HL-60 (cell line): ENCODE measurements at regions not wholly inside any gene's neighbourhood (a gene's known extent, or its start where the extent isn't known, plus 50 kb on each side); places are given as distances from the start of the nearest gene placed in this dataset.

Experiments used
- DNase-seq, 2 experiments: peaks; one replicate each; pipeline ENCODE4 v3.0.0-alpha.2; 2010 to 2020; ENCODE audit warnings: low read depth in 1 of 2, low spot score in 1 of 2
- H3K27ac ChIP-seq: fragments of 250-450 bp; sonication (Bioruptor Pico); replicated peaks from 2 replicates; pipeline ENCODE4 v1.5.1; 2020; ENCODE audit warnings: mild to moderate bottlenecking, moderate library complexity
- H3K27me3 ChIP-seq: fragments of 250-450 bp; sonication (Bioruptor Pico); 2 replicates; pipeline ENCODE4 v1.5.1; 2021; ENCODE audit warnings: mild to moderate bottlenecking, moderate library complexity; ENCODE audit not compliant: insufficient read depth, poor library complexity, severe bottlenecking
- H3K4me3 ChIP-seq: replicated peaks from 2 replicates; pipeline ENCODE4 v1.5.1; 2011; ENCODE audit warnings: mild to moderate bottlenecking, control low read depth, low read length; ENCODE audit not compliant: insufficient read depth
- CTCF ChIP-seq: IDR thresholded peaks from one replicate; pipeline ENCODE4 v1.5.1; 2011; ENCODE audit warnings: low read length, control low read depth, inconsistent platforms; ENCODE audit not compliant: insufficient read depth
- GABPA ChIP-seq: IDR thresholded peaks from 2 replicates; pipeline ENCODE4 v1.6.1; 2012; ENCODE audit warnings: low read depth
- POLR2AphosphoS5 ChIP-seq: IDR thresholded peaks from 2 replicates; pipeline ENCODE4 v1.6.1; 2012; ENCODE audit warnings: low read depth
- REST ChIP-seq: IDR thresholded peaks from 2 replicates; pipeline ENCODE4 v1.6.1; 2012; ENCODE audit warnings: low read depth; ENCODE audit not compliant: insufficient replicate concordance
- SPI1 ChIP-seq: IDR thresholded peaks from 2 replicates; pipeline ENCODE4 v1.6.1; 2012; ENCODE audit warnings: low read depth, mild to moderate bottlenecking, borderline replicate concordance

DNA sequence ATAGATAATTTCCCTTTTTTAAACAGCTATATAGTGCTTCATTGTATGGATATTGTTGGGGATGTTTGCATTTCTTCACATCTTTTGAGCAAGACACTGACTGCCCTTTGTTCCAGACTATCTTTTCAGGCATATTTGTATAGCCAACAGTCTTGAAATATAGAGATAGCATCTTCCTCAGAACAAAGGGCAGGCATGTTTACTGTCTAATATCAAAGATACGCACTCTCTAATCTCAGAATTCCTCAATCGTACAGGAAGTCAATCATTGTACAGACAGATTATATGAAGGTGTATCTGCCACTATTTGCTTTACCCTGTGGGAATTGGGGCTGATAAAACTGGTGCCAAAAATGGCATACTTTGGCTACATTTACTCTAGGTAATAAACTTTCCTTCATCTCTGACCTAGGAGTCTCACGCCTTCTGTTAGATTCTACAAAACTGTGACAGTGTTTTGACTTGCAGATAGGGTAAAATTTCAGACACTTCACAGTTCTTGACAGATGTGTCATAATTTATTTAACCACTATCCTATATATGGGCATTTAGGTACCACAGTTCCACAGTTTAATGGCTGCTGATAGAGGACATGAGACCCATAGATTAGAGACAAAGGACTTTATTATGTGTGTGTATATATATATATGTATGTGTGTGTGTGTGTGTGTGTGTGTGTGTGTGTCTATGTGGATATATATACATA lies 321.0 kb downstream of the IGSF11 start:
- no peak for DNase-seq
- Histone ChIP-seq H3K27ac (no peak overlapping the region), H3K27me3 (no peaks in the 10 kb centered on the region), H3K4me3 (no peak overlapping the region)
- TF ChIP-seq SPI1 = no peak
- no peak for TF ChIP-seq CTCF
- no peak for TF ChIP-seq GABPA
- TF ChIP-seq REST = no peak
- no peak for TF ChIP-seq POLR2AphosphoS5

DNA sequence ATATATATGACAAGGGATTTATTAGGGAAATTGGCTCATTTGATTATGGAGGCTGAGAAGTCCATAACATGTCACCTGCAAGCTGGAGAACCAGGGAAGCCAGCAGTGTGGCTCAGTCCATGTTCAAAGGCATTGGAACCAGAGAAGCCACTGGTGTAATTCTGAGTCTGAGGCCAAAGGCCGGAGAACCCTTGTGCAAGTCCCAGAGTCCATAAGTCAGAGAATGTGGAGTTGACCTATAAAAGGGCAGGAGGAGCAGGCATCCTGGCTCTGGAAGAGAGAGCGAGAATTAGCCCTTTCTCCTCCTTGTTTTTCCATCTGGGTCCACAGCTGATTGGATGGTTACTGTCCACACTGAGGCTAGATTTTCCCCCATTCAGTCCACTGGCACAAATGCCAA lies 319.8 kb downstream of the IGSF11 start:
- Histone ChIP-seq H3K27me3 (no peaks in the 10 kb centered on the region), H3K27ac (no peak overlapping the region), H3K4me3 (no peak overlapping the region)
- TF ChIP-seq GABPA = no peak
- no peak for TF ChIP-seq CTCF
- no peak for DNase-seq

DNA sequence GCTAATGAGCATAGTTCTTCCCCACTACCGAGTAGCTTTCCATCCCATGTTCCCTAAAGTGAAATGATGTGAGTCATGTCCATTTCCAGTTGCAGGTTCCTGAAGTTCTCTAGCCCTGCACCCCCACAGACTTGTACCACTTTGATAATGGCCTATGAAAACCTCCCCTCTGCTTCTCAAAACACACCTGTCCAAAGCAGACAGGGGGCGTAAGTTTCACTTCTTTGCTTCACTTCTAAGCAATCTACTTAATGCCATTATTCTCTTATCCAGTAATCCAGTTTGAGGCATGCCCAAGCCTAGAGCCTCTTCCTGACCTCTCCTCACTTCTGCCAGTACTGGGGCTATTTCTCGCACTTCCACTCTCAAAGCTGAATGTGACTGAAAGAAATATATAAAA lies 305.1 kb downstream of the IGSF11 start:
- H3K27ac ChIP-seq = no peak overlapping the region
- no peaks in the 10 kb centered on the region for H3K27me3 ChIP-seq
- no peak for TF ChIP-seq CTCF
- DNase-seq = no peak
- H3K4me3 ChIP-seq = no peak overlapping the region

DNA sequence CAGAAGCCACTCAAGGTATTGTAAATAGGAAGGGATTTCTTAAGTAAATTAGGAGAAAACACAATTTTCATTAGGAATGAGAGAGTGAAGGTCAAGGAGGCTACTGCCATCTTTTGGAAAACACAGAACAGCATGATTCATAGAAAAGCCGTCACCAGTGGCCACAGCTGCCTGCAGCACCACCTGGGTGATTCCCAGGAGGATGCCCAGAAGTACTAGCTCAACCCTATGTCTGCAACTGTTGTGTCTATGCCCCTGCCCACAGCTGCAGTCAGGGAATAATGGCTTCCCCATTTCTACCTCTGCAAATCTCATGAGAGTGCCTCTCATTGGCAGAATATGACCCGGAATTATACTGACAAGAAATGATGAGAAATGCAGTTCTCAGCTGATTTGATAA lies 300.0 kb downstream of the IGSF11 start:
- DNase-seq = no peak
- Histone ChIP-seq H3K27ac (no peak overlapping the region), H3K4me3 (no peak overlapping the region), H3K27me3 (no peaks in the 10 kb centered on the region)
- no peak for TF ChIP-seq CTCF
- TF ChIP-seq POLR2AphosphoS5 = no peak
- no peak for TF ChIP-seq SPI1
- TF ChIP-seq GABPA = no peak
- TF ChIP-seq REST = no peak
